GM12872 (cell line): ENCODE measurements at regions not wholly inside any gene's neighbourhood (a gene's known extent, or its start where the extent isn't known, plus 50 kb on each side); places are given as distances from the start of the nearest gene placed in this dataset.

Experiments used
- CTCF ChIP-seq: IDR thresholded peaks from 3 replicates; pipeline ENCODE4 v1.5.1; 2011; ENCODE audit warnings: low read depth, mild to moderate bottlenecking, low read length, moderate library complexity; ENCODE audit not compliant: insufficient read depth

GRCh38 chr15:80308002-80308401 is 56.0 kb upstream of the CTXND1 start:
- 0 out of 3 replicates have a peak, but pooled peaks have one; percentile 20 for TF ChIP-seq CTCF

DNA sequence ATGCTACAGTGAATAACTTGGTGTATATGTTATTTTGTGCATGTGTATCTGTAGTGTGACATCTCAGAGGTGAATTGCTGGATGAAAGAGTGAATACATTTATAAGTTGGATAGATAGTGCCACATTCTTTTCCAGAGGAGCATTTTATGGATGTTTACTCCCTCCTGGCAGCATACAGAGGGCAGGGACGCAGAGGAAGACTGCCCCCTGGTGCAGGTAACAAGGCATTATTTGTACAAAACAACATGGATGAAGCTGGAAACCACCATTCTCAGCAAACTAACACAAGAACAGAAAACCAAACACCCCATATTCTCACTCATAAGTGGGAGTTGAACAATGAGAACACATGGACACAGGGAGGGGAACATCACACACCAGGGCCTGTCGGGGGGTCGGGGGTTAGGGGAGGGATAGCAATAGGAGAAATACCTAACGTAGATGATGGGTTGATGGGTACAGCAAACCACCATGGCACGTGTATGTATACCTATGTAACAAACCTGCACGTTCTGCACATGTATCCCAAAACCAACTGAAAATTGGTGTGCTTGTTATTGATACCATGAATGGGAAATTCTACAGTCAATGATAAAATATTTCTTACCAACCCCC is 57.9 kb upstream of the CTXND1 start:
- TF ChIP-seq CTCF, result peak; percentile 44; the same call in 2 of the 3 replicates

DNA sequence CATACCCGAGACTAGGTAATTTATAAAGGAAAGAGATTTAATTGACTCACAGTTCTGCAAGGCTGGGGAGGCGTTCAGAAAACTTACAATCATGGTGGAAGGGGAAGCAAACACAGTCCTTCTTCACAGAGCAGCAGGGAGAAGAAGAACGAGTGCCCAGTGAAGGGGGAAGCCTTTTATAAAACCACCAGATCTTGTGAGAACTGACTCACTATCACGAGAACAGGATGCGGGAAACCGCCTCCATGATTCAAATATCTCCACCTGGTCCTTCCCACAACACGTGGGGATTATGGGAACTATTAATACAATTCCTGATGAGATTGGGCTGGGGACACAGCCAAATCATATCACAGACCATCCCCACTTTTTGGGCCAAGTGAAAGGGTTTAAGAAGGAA is 58.8 kb upstream of the CTXND1 start:
- TF ChIP-seq CTCF, result no peak

DNA sequence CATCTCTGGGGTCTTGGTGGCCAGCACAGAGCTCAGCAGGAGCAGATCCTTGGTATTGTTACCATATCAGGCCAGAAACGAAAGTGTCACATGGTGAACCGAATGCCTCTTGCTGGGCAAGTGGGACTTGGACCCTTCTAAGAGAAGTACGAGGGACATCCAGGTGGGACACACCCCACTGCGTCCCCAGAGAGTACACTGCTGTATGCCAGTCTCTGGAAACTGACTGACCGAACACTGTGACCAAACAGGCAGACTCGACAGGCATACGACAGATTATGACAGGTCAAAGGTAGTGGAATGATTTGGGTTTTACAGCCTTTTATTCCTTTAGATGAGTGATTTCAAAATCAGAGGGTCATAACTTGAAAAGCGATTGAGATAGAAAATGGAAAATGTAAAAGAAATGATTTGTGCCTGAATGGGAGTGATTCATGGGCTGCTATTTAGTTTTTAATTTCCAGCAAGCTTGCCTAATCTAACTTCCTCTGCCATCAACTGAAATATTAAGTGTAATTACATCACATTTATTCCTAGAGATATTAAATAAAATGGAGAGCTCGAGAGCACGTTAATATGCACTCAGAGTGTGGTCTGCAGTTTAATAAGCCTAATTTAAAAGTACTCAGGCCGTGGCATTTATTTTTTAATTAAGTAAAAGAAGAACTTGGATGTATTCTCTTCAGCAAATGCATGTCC is 63.4 kb upstream of the CTXND1 start:
- TF ChIP-seq CTCF, result no peak

DNA sequence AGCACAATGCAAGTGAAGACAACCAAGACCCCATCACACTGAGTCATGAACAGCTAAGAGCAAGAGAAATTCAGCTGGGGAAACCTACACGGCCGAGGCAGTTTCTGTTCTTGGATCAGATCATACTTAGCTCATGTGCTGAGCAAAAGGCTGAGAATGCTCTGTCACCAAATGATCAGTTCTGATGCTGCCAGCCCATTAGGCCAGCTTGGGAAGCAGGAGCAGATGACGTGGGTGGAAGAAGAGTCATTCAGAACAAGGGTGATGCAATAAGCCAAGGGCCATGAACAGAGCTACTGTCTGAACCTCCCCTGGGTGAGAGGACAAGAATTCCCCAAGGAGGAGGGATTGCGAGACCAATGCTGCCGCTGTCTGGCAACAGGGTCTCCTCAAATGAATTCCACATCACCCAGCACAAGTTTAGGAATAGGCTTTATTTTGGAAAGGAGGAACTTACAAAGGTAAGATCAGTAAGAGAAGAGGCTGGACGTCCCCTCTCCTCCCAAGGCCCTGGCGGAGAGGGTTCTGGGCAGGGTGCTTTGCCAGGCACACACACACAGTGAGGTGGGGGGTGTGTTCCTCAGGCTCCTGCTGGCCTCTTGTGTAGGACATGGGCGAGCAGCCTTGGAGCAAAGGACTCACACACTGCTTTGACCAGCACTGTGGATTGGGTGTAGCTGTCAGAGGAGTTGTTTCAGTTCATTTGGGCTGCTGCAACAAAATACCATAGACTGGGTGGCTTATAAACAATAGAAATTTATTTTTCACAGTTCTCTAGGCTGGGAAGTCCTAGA is 65.6 kb upstream of the CTXND1 start:
- no peak for TF ChIP-seq CTCF

DNA sequence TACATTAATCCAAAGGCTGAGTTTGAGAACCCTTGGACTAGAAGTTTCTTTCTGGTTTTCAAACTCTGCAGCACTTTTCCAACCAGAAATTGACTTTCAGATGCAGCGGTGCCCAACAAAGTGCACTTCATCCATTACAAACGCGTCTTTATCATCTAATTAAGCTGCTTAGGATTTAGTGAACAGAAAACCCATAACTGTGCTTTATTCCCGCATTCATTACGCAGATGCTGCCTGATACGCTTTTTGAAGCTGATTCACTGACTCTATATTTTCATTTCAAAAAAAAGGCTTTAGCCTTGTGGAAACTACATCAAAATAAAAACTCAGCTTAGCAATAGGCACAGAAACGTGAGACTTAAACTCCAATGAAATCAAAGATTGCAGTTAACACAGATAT is 69.8 kb upstream of the CTXND1 start:
- TF ChIP-seq CTCF, result no peak

- TF ChIP-seq CTCF, result no peak
These were observed 71.3 kb upstream of the CTXND1 start for GRCh38 chr15:80323285-80323684.
